SK-N-SH treated with all-trans-retinoic acid at 6 μM for 48 hours (cell line): ENCODE measurements at regions not wholly inside any gene's neighbourhood (a gene's known extent, or its start where the extent isn't known, plus 50 kb on each side); places are given as distances from the start of the nearest gene placed in this dataset.

ENCODE experiments used
- ATAC-seq: fragments of 200-7000 bp; cut with Tn5 transposase; 3 replicates; pipeline ENCODE4 v1.9.1; 2020; ENCODE audit warnings: mild to moderate bottlenecking, moderate library complexity
- ARNTL ChIP-seq: fragments of 450-650 bp; formaldehyde crosslinking; IDR thresholded peaks from 2 replicates; pipeline ENCODE4 v1.5.0; 2020; ENCODE audit warnings: low read depth, mild to moderate bottlenecking, moderate library complexity, borderline replicate concordance
- ESRRG ChIP-seq: fragments of 250-450 bp; sonication (Bioruptor Pico); IDR thresholded peaks from 2 replicates; pipeline ENCODE4 v1.6.1; 2021; ENCODE audit warnings: mild to moderate bottlenecking
- GLIS3 ChIP-seq: fragments of 250-450 bp; sonication (Bioruptor Pico); IDR thresholded peaks from 2 replicates; pipeline ENCODE4 v1.5.0; 2020; ENCODE audit warnings: mild to moderate bottlenecking, moderate library complexity
- ISL1 ChIP-seq: fragments of 250-450 bp; sonication (Bioruptor Pico); IDR thresholded peaks from 2 replicates; pipeline ENCODE4 v2.1.2; 2022; ENCODE audit warnings: mild to moderate bottlenecking, moderate library complexity
- OSR1 ChIP-seq: fragments of 250-450 bp; sonication (Bioruptor Pico); IDR thresholded peaks from 2 replicates; pipeline ENCODE4 v1.8.0; 2022; ENCODE audit warnings: moderate library complexity, mild to moderate bottlenecking, inconsistent platforms
- PPARA ChIP-seq: fragments of 250-450 bp; sonication (Bioruptor Pico); IDR thresholded peaks from 2 replicates; pipeline ENCODE4 v1.5.0; 2020; ENCODE audit warnings: mild to moderate bottlenecking, borderline replicate concordance
- RARB ChIP-seq: fragments of 250-450 bp; sonication (Bioruptor Pico); IDR thresholded peaks from 2 replicates; pipeline ENCODE4 v1.8.0; 2021; ENCODE audit warnings: mild to moderate bottlenecking, moderate library complexity
- SNAI2 ChIP-seq: fragments of 250-450 bp; sonication (Bioruptor Pico); IDR thresholded peaks from 2 replicates; pipeline ENCODE4 v1.5.0; 2020; ENCODE audit warnings: mild to moderate bottlenecking, moderate library complexity
- TCF4 ChIP-seq: fragments of 250-450 bp; sonication (Bioruptor Pico); IDR thresholded peaks from 2 replicates; pipeline ENCODE4 v1.8.0; 2021; ENCODE audit warnings: mild to moderate bottlenecking, moderate library complexity, borderline replicate concordance
- TOX ChIP-seq: fragments of 250-450 bp; sonication (Bioruptor Pico); IDR thresholded peaks from 2 replicates; pipeline ENCODE4 v1.8.0; 2021; ENCODE audit warnings: mild to moderate bottlenecking, moderate library complexity, borderline replicate concordance
- ZC3H10 ChIP-seq: fragments of 250-450 bp; sonication (Bioruptor Pico); IDR thresholded peaks from 2 replicates; pipeline ENCODE4 v1.5.1; 2021; ENCODE audit warnings: mild to moderate bottlenecking, moderate library complexity
- ZFP30 ChIP-seq: fragments of 450-650 bp; formaldehyde crosslinking; IDR thresholded peaks from 2 replicates; pipeline ENCODE4 v1.5.0; 2022; ENCODE audit warnings: mild to moderate bottlenecking, moderate library complexity
- ZNF565 ChIP-seq: fragments of 450-650 bp; formaldehyde crosslinking; conservative IDR thresholded peaks from 2 replicates; pipeline ENCODE4 v1.5.0; 2020; ENCODE audit warnings: low read depth, mild to moderate bottlenecking, moderate library complexity
- ZNF70 ChIP-seq: fragments of 450-650 bp; formaldehyde crosslinking; IDR thresholded peaks from 2 replicates; pipeline ENCODE4 v1.5.0; 2020; ENCODE audit warnings: mild to moderate bottlenecking, moderate library complexity
- ZNF8 ChIP-seq: fragments of 450-650 bp; formaldehyde crosslinking; IDR thresholded peaks from 2 replicates; pipeline ENCODE4 v1.5.0; 2020; ENCODE audit warnings: mild to moderate bottlenecking, moderate library complexity
- TF ChIP-seq, protein P1 (sequence below): fragments of 250-450 bp; sonication (Bioruptor Pico); IDR thresholded peaks from 2 replicates; pipeline ENCODE4 v1.8.0; 2020; ENCODE audit warnings: mild to moderate bottlenecking, moderate library complexity, borderline replicate concordance
- TF ChIP-seq, protein P2 (sequence below): fragments of 250-450 bp; sonication (Bioruptor Pico); IDR thresholded peaks from 2 replicates; pipeline ENCODE4 v1.5.0; 2020; ENCODE audit warnings: mild to moderate bottlenecking, moderate library complexity
- TF ChIP-seq, protein P3 (sequence below): fragments of 250-450 bp; sonication (Bioruptor Pico); IDR thresholded peaks from 2 replicates; pipeline ENCODE4 v1.5.1; 2021; ENCODE audit warnings: mild to moderate bottlenecking, moderate library complexity
- TF ChIP-seq, protein P4 (sequence below): fragments of 250-450 bp; sonication (Bioruptor Pico); IDR thresholded peaks from 2 replicates; pipeline ENCODE4 v1.8.0; 2021; ENCODE audit warnings: low read depth, mild to moderate bottlenecking, moderate library complexity, borderline replicate concordance

DNA sequence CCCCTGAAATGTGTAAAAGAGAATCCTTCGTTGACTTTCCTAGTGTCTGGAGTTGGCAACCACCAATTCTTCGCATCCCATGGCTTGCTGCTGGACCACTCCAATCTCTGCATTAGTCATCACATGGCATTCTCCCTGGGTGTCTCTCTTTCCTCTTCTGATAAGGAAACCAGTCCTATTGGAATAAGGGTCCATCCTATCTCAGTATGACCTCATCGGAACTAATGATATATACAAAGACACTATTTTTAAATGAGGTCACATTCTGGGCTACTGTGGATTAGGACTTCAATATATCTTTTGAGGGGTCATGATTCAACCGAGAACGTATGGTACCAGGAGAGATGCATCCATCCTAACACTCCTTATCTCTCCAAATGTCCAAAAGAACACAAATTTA is 259.1 kb upstream of the CPEB2 start (continued):
- TF ChIP-seq, protein P1, sequence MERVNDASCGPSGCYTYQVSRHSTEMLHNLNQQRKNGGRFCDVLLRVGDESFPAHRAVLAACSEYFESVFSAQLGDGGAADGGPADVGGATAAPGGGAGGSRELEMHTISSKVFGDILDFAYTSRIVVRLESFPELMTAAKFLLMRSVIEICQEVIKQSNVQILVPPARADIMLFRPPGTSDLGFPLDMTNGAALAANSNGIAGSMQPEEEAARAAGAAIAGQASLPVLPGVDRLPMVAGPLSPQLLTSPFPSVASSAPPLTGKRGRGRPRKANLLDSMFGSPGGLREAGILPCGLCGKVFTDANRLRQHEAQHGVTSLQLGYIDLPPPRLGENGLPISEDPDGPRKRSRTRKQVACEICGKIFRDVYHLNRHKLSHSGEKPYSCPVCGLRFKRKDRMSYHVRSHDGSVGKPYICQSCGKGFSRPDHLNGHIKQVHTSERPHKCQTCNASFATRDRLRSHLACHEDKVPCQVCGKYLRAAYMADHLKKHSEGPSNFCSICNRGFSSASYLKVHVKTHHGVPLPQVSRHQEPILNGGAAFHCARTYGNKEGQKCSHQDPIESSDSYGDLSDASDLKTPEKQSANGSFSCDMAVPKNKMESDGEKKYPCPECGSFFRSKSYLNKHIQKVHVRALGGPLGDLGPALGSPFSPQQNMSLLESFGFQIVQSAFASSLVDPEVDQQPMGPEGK (CRISPR knock-in tag): no peak
- no peak for TF ChIP-seq GLIS3
- no peak for TF ChIP-seq ISL1 (CRISPR knock-in tag)

DNA sequence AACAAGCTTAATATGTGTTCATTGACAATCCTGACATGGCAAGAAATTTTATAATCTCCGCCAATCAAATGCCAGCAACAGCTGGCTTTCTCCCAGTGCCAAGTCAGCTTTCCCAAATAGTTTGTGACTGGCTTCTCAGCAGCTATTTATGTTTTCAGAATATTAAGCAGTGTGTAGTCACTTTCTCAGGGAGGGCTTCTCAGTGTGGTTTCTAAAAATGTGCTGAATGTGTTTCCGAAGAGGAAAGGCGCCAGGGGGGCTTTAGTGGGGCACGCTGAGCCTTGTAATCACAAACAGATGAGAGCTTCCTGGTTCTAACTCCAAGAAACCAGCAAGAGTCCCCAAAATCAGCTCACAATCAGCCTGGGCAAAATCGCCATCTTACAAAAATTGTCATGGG is 258.7 kb upstream of the CPEB2 start:
- TF ChIP-seq ZNF8 (CRISPR knock-in tag) (no peak), ZC3H10 (CRISPR knock-in tag) (no peak), TCF4 (CRISPR knock-in tag) (no peak), ZFP30 (CRISPR knock-in tag) (no peak), ZNF565 (CRISPR knock-in tag) (no peak), TOX (CRISPR knock-in tag) (no peak), OSR1 (CRISPR knock-in tag) (no peak), ZNF70 (no peak), ARNTL (CRISPR knock-in tag) (no peak), ESRRG (CRISPR knock-in tag) (no peak), SNAI2 (no peak), GLIS3 (no peak)
- TF ChIP-seq, protein P2, sequence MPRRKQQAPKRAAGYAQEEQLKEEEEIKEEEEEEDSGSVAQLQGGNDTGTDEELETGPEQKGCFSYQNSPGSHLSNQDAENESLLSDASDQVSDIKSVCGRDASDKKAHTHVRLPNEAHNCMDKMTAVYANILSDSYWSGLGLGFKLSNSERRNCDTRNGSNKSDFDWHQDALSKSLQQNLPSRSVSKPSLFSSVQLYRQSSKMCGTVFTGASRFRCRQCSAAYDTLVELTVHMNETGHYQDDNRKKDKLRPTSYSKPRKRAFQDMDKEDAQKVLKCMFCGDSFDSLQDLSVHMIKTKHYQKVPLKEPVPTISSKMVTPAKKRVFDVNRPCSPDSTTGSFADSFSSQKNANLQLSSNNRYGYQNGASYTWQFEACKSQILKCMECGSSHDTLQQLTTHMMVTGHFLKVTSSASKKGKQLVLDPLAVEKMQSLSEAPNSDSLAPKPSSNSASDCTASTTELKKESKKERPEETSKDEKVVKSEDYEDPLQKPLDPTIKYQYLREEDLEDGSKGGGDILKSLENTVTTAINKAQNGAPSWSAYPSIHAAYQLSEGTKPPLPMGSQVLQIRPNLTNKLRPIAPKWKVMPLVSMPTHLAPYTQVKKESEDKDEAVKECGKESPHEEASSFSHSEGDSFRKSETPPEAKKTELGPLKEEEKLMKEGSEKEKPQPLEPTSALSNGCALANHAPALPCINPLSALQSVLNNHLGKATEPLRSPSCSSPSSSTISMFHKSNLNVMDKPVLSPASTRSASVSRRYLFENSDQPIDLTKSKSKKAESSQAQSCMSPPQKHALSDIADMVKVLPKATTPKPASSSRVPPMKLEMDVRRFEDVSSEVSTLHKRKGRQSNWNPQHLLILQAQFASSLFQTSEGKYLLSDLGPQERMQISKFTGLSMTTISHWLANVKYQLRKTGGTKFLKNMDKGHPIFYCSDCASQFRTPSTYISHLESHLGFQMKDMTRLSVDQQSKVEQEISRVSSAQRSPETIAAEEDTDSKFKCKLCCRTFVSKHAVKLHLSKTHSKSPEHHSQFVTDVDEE (CRISPR knock-in tag): no peak
- TF ChIP-seq, protein P3, sequence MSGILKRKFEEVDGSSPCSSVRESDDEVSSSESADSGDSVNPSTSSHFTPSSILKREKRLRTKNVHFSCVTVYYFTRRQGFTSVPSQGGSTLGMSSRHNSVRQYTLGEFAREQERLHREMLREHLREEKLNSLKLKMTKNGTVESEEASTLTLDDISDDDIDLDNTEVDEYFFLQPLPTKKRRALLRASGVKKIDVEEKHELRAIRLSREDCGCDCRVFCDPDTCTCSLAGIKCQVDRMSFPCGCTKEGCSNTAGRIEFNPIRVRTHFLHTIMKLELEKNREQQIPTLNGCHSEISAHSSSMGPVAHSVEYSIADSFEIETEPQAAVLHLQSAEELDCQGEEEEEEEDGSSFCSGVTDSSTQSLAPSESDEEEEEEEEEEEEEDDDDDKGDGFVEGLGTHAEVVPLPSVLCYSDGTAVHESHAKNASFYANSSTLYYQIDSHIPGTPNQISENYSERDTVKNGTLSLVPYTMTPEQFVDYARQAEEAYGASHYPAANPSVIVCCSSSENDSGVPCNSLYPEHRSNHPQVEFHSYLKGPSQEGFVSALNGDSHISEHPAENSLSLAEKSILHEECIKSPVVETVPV: no peak
- TF ChIP-seq, protein P1 (CRISPR knock-in tag): no peak
- ATAC-seq: no peak

DNA sequence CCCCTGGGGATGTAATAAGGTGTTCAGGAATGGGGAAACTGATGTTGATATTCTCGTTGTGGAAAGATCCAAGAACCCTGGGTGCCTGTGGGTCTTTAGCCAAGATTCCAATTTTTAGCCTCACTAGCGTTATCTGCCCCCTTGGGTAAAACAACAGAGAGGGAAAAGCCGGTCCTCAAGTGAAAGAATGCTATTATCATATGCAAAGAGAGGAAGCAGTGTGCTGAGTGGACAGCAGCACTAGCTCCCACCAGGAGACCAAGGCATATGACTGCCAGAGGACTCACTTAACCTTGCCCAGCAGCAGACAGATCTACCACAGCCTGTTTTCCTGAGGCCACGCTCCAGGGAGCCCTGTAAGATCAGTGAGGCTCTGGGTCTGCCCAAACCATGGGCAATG is 257.9 kb upstream of the CPEB2 start:
- no peak for ATAC-seq
- TF ChIP-seq ESRRG (CRISPR knock-in tag) (no peak), ISL1 (CRISPR knock-in tag) (no peak), SNAI2 (no peak), RARB (no peak), OSR1 (CRISPR knock-in tag) (no peak), ZNF565 (CRISPR knock-in tag) (no peak), PPARA (no peak), TCF4 (CRISPR knock-in tag) (no peak), TOX (CRISPR knock-in tag) (no peak), ZC3H10 (CRISPR knock-in tag) (no peak)
- TF ChIP-seq, protein P4, sequence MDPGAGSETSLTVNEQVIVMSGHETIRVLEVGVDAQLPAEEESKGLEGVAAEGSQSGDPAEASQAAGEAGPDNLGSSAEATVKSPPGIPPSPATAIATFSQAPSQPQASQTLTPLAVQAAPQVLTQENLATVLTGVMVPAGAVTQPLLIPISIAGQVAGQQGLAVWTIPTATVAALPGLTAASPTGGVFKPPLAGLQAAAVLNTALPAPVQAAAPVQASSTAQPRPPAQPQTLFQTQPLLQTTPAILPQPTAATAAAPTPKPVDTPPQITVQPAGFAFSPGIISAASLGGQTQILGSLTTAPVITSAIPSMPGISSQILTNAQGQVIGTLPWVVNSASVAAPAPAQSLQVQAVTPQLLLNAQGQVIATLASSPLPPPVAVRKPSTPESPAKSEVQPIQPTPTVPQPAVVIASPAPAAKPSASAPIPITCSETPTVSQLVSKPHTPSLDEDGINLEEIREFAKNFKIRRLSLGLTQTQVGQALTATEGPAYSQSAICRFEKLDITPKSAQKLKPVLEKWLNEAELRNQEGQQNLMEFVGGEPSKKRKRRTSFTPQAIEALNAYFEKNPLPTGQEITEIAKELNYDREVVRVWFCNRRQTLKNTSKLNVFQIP: no peak
- TF ChIP-seq, protein P3: no peak
